ENCODE measurements at regions not wholly inside any gene's neighbourhood (a gene's known extent, or its start where the extent isn't known, plus 50 kb on each side); places are given as distances from the start of the nearest gene placed in this dataset.

DNA sequence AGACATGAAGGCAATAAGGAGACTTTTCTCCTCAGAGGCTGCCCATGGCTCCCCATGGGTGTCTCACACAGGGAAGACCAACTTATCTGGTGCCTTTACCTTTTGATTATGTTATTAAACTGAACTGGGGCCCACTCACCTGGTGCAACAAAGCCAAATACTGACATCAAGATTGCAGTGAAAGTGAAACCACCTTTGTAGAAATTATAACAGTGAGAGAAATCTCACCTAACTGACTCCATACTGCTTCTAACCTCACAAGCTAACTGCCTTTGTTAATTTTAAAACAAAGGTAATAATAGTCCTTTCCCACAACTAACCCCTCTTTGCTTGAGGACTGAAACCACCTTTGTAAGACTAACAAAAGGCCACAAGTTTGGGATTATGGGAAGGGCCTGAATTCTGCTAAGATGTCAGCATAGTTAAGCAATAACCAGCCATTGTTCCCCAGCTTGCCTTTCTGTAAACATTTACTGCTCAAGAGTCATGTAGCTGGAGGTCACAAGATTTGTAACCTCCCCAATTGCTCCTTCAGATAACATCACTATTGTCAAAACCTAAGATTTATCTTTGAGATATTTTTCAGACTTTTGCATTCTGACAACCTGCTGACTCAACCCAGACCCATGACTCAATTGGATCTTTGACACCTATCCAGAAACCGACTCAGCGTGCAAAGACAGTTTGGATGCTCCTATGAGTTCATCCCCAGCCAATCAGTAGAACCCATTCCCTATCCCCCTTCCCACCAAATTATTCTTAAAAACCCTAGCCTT is 420.3 kb upstream of the CFAP20DC start:
- Mint-ChIP-seq H3K36me3 (peaks cover 4% of the 10 kb centered on the region), H3K4me1 (peaks cover 15% of the 10 kb centered on the region), H3K9me3 (peaks cover 3% of the 10 kb centered on the region), H3K27me3 (no peaks in the 10 kb centered on the region), H3K27ac (no peak overlapping the region), H3K4me3 (no peak overlapping the region)
- ATAC-seq (ENCODE audit: low read depth): no peak
- no peak for DNase-seq (ENCODE audit: low spot score in 2 of 2)

DNA sequence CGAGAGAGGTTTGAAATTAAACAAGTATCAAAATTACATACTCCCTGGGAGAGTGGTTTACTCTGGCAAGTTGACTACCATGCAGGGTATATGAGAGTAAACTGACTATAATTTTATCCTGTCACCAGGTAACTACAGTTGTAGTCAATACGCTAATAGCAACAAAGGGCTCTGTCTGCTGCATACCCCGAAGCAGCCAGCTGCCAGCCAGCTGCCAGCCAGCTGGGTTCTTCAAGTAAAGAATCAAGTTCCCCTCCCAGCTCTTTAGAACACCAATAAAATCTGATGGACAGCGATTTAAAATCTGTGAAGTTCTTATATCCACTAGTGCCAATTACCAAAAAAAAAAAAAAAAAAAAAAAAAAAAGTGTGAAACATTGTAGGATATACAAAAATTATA is 417.7 kb upstream of the CFAP20DC start:
- H3K4me1 Mint-ChIP-seq: peaks cover 11% of the 10 kb centered on the region
- H3K4me3 Mint-ChIP-seq: no peak overlapping the region
- DNase-seq (ENCODE audit: low spot score in 2 of 2) (no peak), ATAC-seq (ENCODE audit: low read depth) (no peak)
- H3K27ac Mint-ChIP-seq: no peak overlapping the region
- H3K36me3 Mint-ChIP-seq: peaks cover 4% of the 10 kb centered on the region
- H3K9me3 Mint-ChIP-seq: peaks cover 3% of the 10 kb centered on the region
- H3K27me3 Mint-ChIP-seq: no peaks in the 10 kb centered on the region

DNA sequence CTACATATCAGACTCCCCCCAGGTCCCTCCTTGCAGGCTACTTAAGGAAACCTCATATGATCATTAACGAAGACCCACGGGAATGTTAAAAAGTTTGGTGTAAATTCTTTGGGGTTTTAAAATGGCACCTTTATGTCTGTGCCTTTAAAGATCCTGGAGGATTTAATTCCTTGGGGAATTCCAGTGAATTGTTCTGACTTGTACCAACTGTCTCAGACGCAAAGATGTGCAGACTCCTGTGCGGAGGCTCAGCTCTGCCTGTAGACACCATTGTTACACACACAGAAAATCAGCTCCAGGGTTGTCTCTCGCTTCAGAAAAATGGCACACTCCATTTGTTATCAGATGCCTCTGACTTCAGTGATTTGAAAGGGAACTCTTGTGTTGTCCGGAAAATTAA is 414.4 kb upstream of the CFAP20DC start:
- Mint-ChIP-seq H3K27ac (no peak overlapping the region), H3K27me3 (no peaks in the 10 kb centered on the region), H3K36me3 (no peaks in the 10 kb centered on the region), H3K4me3 (no peak overlapping the region), H3K9me3 (peaks cover 3% of the 10 kb centered on the region), H3K4me1 (peaks cover 2% of the 10 kb centered on the region)
- DNase-seq (ENCODE audit: low spot score in 2 of 2): no peak
- no peak for ATAC-seq (ENCODE audit: low read depth)

DNA sequence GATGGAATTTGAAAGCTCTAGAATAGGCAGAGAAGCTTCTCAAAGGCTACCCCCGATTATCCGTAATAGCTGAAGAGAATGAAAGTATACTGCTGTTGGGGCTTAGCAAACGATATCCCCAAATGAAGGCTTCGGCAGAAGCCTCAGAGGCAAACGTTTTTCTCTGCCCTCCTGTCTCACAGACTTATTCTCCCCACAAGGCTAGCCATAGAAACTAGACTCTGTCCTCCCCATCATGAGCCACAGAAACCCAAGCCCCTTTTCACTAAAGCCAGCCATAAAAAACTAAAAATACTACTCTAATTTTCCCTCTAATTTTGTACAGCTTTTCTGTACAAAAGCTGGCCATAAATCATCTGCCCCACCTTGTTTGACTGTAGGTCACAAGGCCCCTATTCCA is 413.4 kb upstream of the CFAP20DC start:
- Mint-ChIP-seq H3K36me3 (no peaks in the 10 kb centered on the region), H3K27me3 (no peaks in the 10 kb centered on the region), H3K9me3 (peaks cover 3% of the 10 kb centered on the region), H3K27ac (no peak overlapping the region), H3K4me1 (peaks cover 2% of the 10 kb centered on the region), H3K4me3 (no peak overlapping the region)
- no peak for ATAC-seq (ENCODE audit: low read depth)
- DNase-seq (ENCODE audit: low spot score in 2 of 2): no peak

DNA sequence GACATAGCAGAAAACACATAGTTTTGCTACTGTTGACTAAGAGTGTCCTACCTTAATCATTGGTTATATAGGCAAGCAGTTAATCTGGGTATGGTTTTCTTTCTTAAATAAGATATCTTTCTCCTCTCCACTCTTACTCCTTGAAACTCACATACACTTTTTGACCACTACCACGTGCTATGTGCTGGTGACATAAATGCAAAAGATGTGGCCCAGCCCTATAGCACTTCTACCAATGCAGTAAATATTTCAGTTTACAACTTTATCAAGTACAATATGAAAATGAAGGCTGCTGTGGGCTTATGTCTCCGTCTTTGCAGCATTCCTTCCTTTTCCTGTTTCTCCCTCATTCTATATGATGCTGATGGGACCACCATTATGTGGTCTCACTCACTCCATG is 410.2 kb upstream of the CFAP20DC start:
- no peaks in the 10 kb centered on the region for H3K4me1 Mint-ChIP-seq
- H3K27me3 Mint-ChIP-seq: no peaks in the 10 kb centered on the region
- H3K36me3 Mint-ChIP-seq: peaks cover 1% of the 10 kb centered on the region
- no peak for ATAC-seq (ENCODE audit: low read depth)
- peaks cover 3% of the 10 kb centered on the region for H3K9me3 Mint-ChIP-seq
- no peak for DNase-seq (ENCODE audit: low spot score in 2 of 2)
- no peak overlapping the region for H3K4me3 Mint-ChIP-seq
- no peak overlapping the region for H3K27ac Mint-ChIP-seq

DNA sequence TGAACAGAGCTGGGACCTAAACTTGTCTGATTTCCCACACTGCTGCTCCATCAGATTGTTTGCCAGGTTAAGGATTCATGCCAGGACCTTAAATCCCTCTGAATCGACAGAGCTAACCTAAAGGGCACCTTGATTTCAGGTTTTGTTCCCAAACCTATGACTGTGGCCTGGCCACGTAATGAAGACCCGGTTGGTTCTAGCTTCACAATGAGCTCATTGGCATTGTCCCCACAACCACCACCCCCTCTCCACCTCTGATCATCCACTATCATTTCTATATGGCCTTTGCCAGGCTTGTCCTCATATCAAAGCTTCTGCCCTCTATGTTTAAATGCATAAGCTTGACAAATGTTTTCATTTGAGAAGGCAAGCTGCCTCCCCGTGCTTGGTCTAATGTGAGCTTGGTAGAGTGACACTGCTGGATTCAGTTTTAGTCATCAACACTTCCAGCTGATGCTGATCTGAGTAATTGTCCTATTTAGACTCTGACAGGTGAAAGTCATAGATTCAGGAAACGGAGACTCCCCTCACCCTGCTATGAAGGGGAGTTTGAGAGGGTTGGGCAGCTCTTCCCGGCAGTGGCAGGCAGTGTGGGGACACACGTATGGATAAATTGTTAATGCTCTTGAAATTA is 407.1 kb upstream of the CFAP20DC start:
- Mint-ChIP-seq H3K36me3 (peaks cover 1% of the 10 kb centered on the region), H3K4me1 (peaks cover 8% of the 10 kb centered on the region), H3K27me3 (no peaks in the 10 kb centered on the region), H3K9me3 (peaks cover 4% of the 10 kb centered on the region), H3K27ac (peak overlapping the region; percentile 38), H3K4me3 (no peak overlapping the region)
- no peak for DNase-seq (ENCODE audit: low spot score in 2 of 2)
- no peak for ATAC-seq (ENCODE audit: low read depth)

DNA sequence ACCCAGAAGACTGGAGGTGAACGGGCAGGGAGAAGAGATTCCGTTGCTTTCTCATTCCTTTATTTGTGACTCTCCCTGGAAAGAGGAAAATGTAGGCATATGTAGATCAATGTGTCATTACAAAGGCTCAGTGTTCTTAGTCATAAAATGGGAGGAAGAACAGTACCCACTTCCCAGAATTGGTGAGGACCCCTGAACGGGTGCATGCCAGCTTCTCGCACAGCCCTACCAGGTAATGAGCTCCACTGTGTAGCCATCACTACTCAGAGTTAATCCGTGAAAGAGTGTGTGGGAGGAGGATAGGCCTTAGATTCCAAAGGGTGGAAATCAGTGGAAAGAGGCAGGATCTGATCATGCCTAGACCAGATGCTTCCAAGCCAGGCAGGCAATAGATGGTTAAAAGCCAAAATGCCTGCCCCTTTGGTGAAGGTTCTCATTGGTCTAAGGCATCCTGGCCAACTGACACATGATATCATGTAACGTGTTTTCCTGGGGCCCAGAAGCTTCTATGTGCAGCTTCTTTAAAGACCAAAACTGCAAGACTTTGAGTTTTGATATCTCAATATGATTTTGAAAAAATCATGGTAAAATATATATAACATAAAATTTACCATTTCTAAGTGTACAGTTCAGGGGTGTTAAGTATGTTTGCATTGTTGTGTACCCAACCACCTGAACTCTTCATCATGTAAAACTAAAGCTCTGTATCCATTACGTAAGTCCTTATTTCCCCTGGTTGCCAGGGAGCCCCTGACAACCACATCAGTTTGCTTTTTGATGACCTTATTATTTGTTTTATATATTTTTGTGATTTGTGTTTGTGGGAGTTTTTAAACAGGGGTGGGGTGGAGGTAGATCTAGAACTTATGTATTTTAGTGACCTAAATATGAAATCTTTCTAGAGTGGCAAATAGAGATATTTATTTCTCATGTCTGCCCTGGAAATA is 402.2 kb upstream of the CFAP20DC start:
- ATAC-seq (ENCODE audit: low read depth) (no peak), DNase-seq (ENCODE audit: low spot score in 2 of 2) (no peak)
- peaks cover 1% of the 10 kb centered on the region for H3K9me3 Mint-ChIP-seq
- H3K4me3 Mint-ChIP-seq: peak overlapping the region; percentile 57
- H3K4me1 Mint-ChIP-seq: peaks cover 24% of the 10 kb centered on the region
- no peaks in the 10 kb centered on the region for H3K36me3 Mint-ChIP-seq
- peak overlapping the region; percentile 81 for H3K27ac Mint-ChIP-seq
- no peaks in the 10 kb centered on the region for H3K27me3 Mint-ChIP-seq

DNA sequence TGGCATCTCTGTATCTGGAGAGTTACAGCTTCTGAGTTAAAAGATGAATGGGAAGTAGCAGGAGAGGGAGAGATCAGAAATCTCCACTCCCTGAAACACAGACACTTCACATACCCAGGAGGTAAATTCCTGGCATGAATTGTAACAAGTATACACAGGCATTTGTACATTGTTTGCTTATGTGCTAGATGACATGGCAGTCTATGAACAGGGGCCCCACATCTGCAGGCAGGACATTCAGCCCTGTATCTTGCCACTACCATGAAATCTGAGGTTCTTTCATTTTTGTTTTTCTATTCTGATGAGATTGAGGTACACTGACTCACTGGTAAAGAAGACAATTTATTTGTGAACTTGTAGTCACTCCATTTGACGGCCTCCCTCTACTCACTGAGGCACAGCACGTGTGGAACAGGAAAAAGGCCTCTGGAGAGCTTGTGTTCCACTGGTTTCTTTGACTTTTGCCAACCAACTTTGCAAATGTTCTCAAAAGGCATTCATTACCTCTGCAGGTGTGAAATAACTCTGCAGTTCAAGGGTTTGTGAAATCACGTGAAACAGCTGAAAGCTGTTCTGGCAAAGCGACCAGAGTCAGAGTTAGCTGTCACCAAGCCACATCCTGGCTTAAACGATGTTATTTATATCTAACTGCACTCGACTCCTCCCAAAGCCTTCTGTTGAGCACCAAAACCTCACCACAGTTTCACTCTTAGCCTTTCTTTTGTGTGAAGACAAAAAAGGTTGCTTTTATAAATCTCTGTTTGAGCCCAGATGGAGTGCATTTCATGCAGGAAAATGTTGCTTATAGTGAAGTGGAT is 401.3 kb upstream of the CFAP20DC start:
- ATAC-seq (ENCODE audit: low read depth): peak; percentile 96
- no peaks in the 10 kb centered on the region for H3K27me3 Mint-ChIP-seq
- peak overlapping the region; percentile 57 for H3K4me3 Mint-ChIP-seq
- peaks cover 1% of the 10 kb centered on the region for H3K9me3 Mint-ChIP-seq
- H3K27ac Mint-ChIP-seq: peak overlapping the region; percentile 81
- no peaks in the 10 kb centered on the region for H3K36me3 Mint-ChIP-seq
- peak; percentile 12 to 49 for DNase-seq (ENCODE audit: low spot score in 2 of 2)
- peaks cover 24% of the 10 kb centered on the region for H3K4me1 Mint-ChIP-seq

DNA sequence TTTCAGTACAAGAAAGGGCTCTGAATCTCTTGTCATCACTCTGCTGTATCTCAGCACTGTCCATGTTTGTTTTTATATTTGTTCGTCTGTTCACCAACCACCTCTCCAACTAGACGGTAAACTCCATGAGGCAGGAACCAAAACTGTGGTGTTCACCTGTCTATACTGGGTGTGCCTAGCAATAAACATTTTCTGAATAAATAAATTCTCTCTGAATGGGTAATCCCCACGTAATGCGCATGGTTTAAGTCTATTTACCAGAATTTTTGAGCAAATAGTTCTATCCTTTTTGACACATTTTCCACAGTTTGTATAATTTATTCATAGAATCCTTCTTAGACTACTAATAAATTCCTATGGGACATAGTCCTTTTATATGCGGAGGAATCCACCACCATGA is 400.6 kb upstream of the CFAP20DC start:
- Mint-ChIP-seq H3K27me3 (no peaks in the 10 kb centered on the region), H3K9me3 (peaks cover 1% of the 10 kb centered on the region), H3K4me3 (no peak overlapping the region), H3K27ac (peak overlapping the region; percentile 81), H3K36me3 (no peaks in the 10 kb centered on the region), H3K4me1 (peaks cover 24% of the 10 kb centered on the region)
- DNase-seq (ENCODE audit: low spot score in 2 of 2) (no peak), ATAC-seq (ENCODE audit: low read depth) (no peak)

DNA sequence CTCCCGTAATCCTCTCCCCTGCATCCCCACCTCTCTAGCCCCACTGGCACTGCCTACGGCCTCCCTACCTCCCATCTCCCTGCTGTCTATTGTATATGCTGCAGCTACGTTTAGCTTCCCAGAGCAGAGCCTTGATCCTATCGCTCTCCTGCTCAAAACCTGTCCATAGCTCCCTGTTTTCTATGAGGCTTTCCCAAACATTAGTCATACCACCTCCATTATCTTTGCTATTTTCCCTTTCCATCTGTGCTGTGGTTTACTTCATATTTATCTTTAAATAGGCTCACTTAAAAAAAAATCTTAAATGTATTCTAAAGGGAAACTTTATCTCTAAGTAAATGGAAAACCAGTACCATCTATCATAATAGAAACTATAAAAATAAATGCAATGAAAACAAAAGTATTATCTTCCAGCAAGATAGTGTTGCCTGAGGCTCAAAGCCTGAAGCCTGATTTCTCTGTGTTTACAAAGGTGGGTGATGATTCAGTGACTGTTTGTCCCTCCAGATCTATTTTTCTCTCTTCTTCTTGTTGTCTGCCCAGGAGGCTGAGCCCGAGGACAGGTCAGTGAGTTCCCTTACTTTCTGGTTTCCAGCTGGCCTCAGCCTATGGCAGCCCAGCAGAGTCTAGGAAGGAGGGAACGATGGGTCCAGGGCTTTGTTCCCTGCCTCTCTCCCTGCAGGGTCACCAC is 397.1 kb upstream of the CFAP20DC start:
- no peak for ATAC-seq (ENCODE audit: low read depth)
- Mint-ChIP-seq H3K27ac (no peak overlapping the region), H3K27me3 (no peaks in the 10 kb centered on the region), H3K36me3 (no peaks in the 10 kb centered on the region), H3K4me3 (no peak overlapping the region), H3K9me3 (no peaks in the 10 kb centered on the region), H3K4me1 (peaks cover 15% of the 10 kb centered on the region)
- DNase-seq (ENCODE audit: low spot score in 2 of 2): no peak

DNA sequence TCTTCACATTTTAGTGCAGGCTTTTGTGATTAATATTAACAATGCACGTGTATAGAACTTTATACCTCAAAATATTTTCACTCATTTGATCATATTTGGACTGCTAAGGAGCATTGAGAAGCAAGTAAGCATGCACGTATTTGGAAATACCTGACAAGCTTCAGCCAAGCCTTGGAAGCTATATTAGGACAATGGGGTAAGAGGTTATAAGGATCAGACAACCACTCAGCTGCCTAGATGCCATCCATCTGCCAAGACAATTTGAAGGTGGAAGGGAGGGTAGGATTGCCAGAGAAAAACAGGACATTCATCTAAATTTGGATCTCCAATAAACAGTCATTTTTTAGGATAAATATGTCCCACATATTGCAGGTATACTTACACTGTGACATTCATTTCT is 394.9 kb upstream of the CFAP20DC start:
- DNase-seq (ENCODE audit: low spot score in 2 of 2): no peak
- no peaks in the 10 kb centered on the region for H3K9me3 Mint-ChIP-seq
- no peak for ATAC-seq (ENCODE audit: low read depth)
- no peak overlapping the region for H3K4me3 Mint-ChIP-seq
- no peak overlapping the region for H3K27ac Mint-ChIP-seq
- no peaks in the 10 kb centered on the region for H3K27me3 Mint-ChIP-seq
- no peaks in the 10 kb centered on the region for H3K4me1 Mint-ChIP-seq
- no peaks in the 10 kb centered on the region for H3K36me3 Mint-ChIP-seq

DNA sequence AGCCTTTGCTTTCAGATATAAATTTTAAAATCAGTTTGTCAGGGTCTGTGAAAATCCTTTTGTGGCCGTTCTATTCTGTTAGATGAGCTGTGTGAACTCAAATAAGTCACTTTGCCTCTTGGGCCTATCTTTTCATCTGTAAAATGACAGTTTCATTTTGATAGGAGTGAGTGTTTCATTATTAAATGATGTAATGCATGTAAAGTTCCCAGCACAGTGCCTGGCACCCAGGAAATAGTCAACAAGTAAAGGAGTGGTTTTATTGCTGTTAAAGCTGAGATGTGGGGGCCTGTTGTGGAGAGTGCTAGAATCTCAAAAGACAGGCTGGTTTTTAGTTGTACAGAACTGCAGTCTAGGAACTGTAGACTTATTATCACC is 394.5 kb upstream of the CFAP20DC start:
- ATAC-seq (ENCODE audit: low read depth): no peak
- H3K36me3 Mint-ChIP-seq: no peaks in the 10 kb centered on the region
- no peaks in the 10 kb centered on the region for H3K27me3 Mint-ChIP-seq
- DNase-seq (ENCODE audit: low spot score in 2 of 2): no peak
- H3K9me3 Mint-ChIP-seq: no peaks in the 10 kb centered on the region
- H3K27ac Mint-ChIP-seq: no peak overlapping the region
- no peaks in the 10 kb centered on the region for H3K4me1 Mint-ChIP-seq
- H3K4me3 Mint-ChIP-seq: no peak overlapping the region

DNA sequence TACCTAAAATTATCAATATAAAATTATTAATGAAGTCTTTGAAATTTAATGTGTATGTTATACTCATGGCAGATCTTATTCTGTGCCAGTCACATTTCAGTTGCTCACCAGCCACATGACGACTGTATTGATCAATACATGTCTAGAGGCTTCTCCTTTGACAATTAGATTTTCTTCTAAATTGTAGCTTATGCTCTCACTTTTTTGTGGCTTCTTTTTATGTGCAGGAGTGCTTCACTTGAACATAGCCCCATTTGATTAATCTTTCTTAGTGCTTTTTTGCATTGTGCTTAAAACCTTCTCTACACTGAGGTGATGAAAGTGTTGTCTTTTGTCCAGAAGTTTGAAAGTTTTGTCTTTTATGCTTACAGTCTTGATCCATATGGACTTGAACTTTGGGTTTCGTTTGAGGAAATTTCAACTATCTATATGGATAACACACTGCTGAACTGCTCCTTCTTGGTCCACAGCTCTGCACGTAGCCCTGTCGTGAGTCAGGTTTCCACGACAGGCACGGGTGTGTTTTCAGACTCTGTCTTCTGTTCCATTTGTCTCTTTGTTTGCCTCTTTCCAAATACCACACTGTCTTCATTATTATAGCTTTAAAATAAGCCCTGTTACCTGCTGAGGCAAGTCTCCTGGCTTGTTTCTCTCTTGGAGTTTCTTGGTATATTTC is 393.9 kb upstream of the CFAP20DC start:
- Mint-ChIP-seq H3K4me1 (no peaks in the 10 kb centered on the region), H3K9me3 (no peaks in the 10 kb centered on the region), H3K4me3 (no peak overlapping the region), H3K36me3 (no peaks in the 10 kb centered on the region), H3K27ac (no peak overlapping the region), H3K27me3 (no peaks in the 10 kb centered on the region)
- DNase-seq (ENCODE audit: low spot score in 2 of 2) (no peak), ATAC-seq (ENCODE audit: low read depth) (no peak)

Measured in memory B cell (primary cell).